HepG2 (cell line): ENCODE measurements at regions not wholly inside any gene's neighbourhood (a gene's known extent, or its start where the extent isn't known, plus 50 kb on each side); places are given as distances from the start of the nearest gene placed in this dataset.

Experiments
- ATAC-seq: fragments of 200-7000 bp; cut with Tn5 transposase; 3 replicates; pipeline ENCODE4 v1.9.1; 2020; ENCODE audit warnings: mild to moderate bottlenecking, moderate library complexity
- BruUV-seq: library from RNA; stranded (reverse); fragments of 400-500 nt; replicated peaks from 2 replicates; lab custom pipeline; 2021; lab: Mats Ljungman, UMichigan
- CTCF ChIA-PET: fragments of 300-600 bp; formaldehyde crosslinking; extraction: SDS; loops from one replicate; lab custom pipeline; 2021; ENCODE audit warnings: low total read pairs, inconsistent platforms, low intra/inter-chr PET ratio; lab: Yijun Ruan, JAX
- POLR2A ChIA-PET: fragments of 350-600 bp; sonication (Branson Sonifier 250); formaldehyde crosslinking; loops from one replicate; lab custom pipeline; 2020; ENCODE audit warnings: antibody characterized with exemption, inconsistent platforms; lab: Yijun Ruan, JAX
- DNase-seq: peaks from one replicate; pipeline ENCODE4 v3.0.0-alpha.2; 2015; ENCODE audit warnings: low spot score
- FAIRE-seq: peaks from 3 replicates; lab custom pipeline; 2011; peaks lifted over from hg19 to GRCh38; lab: Jason Lieb, UNC
- H2AFZ ChIP-seq: one replicate; pipeline ENCODE4 v1.6.1; 2011; ENCODE audit warnings: low read length, inconsistent platforms
- H3K27ac ChIP-seq: fragments of 300-600 bp; 3 replicates; pipeline ENCODE4 v1.8.0; 2011; ENCODE audit warnings: mixed run types, mild to moderate bottlenecking, mixed read lengths, low read length, inconsistent platforms; ENCODE audit not compliant: insufficient read depth; ENCODE audit errors: extremely low read length
- H3K27me3 ChIP-seq, 2 experiments: fragments of 200-600 bp in 1 of 2; 2 replicates in 1 of 2; 3 replicates in 1 of 2; pipeline versions ENCODE4 v1.6.0 to v1.8.0; 2011; ENCODE audit warnings: low read length in 2 of 2, mild to moderate bottlenecking in 2 of 2, moderate library complexity in 2 of 2, inconsistent platforms in 1 of 2; ENCODE audit not compliant: insufficient read depth in 2 of 2, control insufficient read depth in 1 of 2
- H3K36me3 ChIP-seq, 2 experiments: fragments of 200-600 bp in 1 of 2; replicated peaks in 1 of 2; 2 replicates in 1 of 2; 3 replicates in 1 of 2; pipeline versions ENCODE4 v1.5.1 to v1.8.0; 2011; ENCODE audit warnings: low read length in 2 of 2, inconsistent platforms in 1 of 2; ENCODE audit not compliant: insufficient read depth in 2 of 2, control insufficient read depth in 1 of 2
- H3K4me1 ChIP-seq: 2 replicates; pipeline ENCODE4 v1.5.1; 2012; ENCODE audit warnings: low read length, inconsistent platforms; ENCODE audit not compliant: insufficient read depth
- H3K4me2 ChIP-seq: 2 replicates; pipeline ENCODE4 v1.6.0; 2011; ENCODE audit warnings: low read depth, low read length, inconsistent platforms
- H3K4me3 ChIP-seq, 3 experiments: fragments of 200-600 bp in 1 of 3; sonication (generic), shearing (Covaris generic) in 1 of 3; replicated peaks in 1 of 3; 2 replicates each; pipeline ENCODE4 v1.5.1; 2011 to 2016; ENCODE audit warnings: low read length in 3 of 3, inconsistent platforms in 2 of 3, low read depth in 2 of 3, mild to moderate bottlenecking in 2 of 3, control low read depth in 1 of 3, mixed read lengths in 1 of 3; ENCODE audit not compliant: insufficient read depth in 1 of 3
- H3K79me2 ChIP-seq: one replicate; pipeline ENCODE4 v1.6.1; 2011; ENCODE audit warnings: low read length, inconsistent platforms; ENCODE audit not compliant: insufficient read depth
- H3K9ac ChIP-seq: 2 replicates; pipeline ENCODE4 v1.6.0; 2011; ENCODE audit warnings: mild to moderate bottlenecking, low read depth, low read length, inconsistent platforms; ENCODE audit not compliant: insufficient read depth
- H3K9me3 ChIP-seq: 2 replicates; pipeline ENCODE4 v1.5.1; 2012; ENCODE audit warnings: mild to moderate bottlenecking, low read length
- H4K20me1 ChIP-seq: 2 replicates; pipeline ENCODE4 v1.6.0; 2011; ENCODE audit warnings: inconsistent platforms, mild to moderate bottlenecking, low read length, moderate library complexity; ENCODE audit not compliant: insufficient read depth
- ARNT2 ChIP-seq: sonication (generic); formaldehyde crosslinking; IDR thresholded peaks from 2 replicates; pipeline ENCODE4 v1.8.0; 2022; ENCODE audit warnings: mild to moderate bottlenecking, low read depth, missing genetic modification reagents, moderate library complexity
- FOXO1 ChIP-seq: sonication (generic); formaldehyde crosslinking; IDR thresholded peaks from 2 replicates; pipeline ENCODE4 v1.4.0; 2020; ENCODE audit warnings: missing genetic modification reagents
- GFI1 ChIP-seq: sonication (generic); formaldehyde crosslinking; IDR thresholded peaks from 2 replicates; pipeline ENCODE4 v1.5.0; 2020; ENCODE audit warnings: missing genetic modification reagents, mild to moderate bottlenecking, borderline replicate concordance
- HOXA5 ChIP-seq: sonication (generic); formaldehyde crosslinking; IDR thresholded peaks from 2 replicates; pipeline ENCODE4 v1.4.0; 2020; ENCODE audit warnings: missing genetic modification reagents
- NONO ChIP-seq, 2 experiments: fragments of 450-650 bp in 1 of 2; sonication (generic) in 1 of 2; formaldehyde crosslinking in 1 of 2; IDR thresholded peaks in 1 of 2; conservative IDR thresholded peaks in 1 of 2; 2 replicates each; pipeline versions ENCODE4 v1.6.1 to v1.8.0; 2017 to 2022; ENCODE audit warnings: mild to moderate bottlenecking in 1 of 2, missing genetic modification reagents in 1 of 2, moderate library complexity in 1 of 2
- NRL ChIP-seq: sonication (generic); formaldehyde crosslinking; IDR thresholded peaks from 2 replicates; pipeline ENCODE4 v1.5.0; 2020; ENCODE audit warnings: missing genetic modification reagents, mild to moderate bottlenecking, moderate library complexity, borderline replicate concordance
- PHF21A ChIP-seq: sonication (generic); formaldehyde crosslinking; IDR thresholded peaks from 2 replicates; pipeline ENCODE4 v1.5.0; 2020; ENCODE audit warnings: mild to moderate bottlenecking, missing genetic modification reagents
- POLR2AphosphoS2 ChIP-seq: IDR thresholded peaks from 2 replicates; pipeline ENCODE4 v1.6.1; 2011; ENCODE audit warnings: low read depth, low read length, improper control_type of control experiment
- ZNF180 ChIP-seq: sonication (generic); formaldehyde crosslinking; IDR thresholded peaks from 2 replicates; pipeline ENCODE4 v1.4.0; 2020; ENCODE audit warnings: low read depth, missing genetic modification reagents, borderline replicate concordance
- ZNF558 ChIP-seq: sonication (generic); formaldehyde crosslinking; IDR thresholded peaks from 2 replicates; pipeline ENCODE4 v1.9.0; 2022; ENCODE audit warnings: mild to moderate bottlenecking, missing genetic modification reagents, borderline replicate concordance
- ZNF605 ChIP-seq: sonication (generic); formaldehyde crosslinking; IDR thresholded peaks from 2 replicates; pipeline ENCODE4 v1.8.0; 2022; ENCODE audit warnings: mild to moderate bottlenecking, missing genetic modification reagents
- ZNF619 ChIP-seq: sonication (generic); formaldehyde crosslinking; IDR thresholded peaks from 2 replicates; pipeline ENCODE4 v1.4.0; 2020; ENCODE audit warnings: mild to moderate bottlenecking, missing genetic modification reagents
- ZNF703 ChIP-seq: sonication (generic); formaldehyde crosslinking; IDR thresholded peaks from 2 replicates; pipeline ENCODE4 v1.5.1; 2020; ENCODE audit warnings: missing genetic modification reagents, mild to moderate bottlenecking, moderate library complexity, borderline replicate concordance
- ZNF737 ChIP-seq: sonication (generic); formaldehyde crosslinking; IDR thresholded peaks from 2 replicates; pipeline ENCODE4 v1.5.0; 2020; ENCODE audit warnings: missing genetic modification reagents, mild to moderate bottlenecking, borderline replicate concordance
- WGBS: methylation state at CpG from one replicate; pipeline ENCODE4 v1.1.6; 2017; ENCODE audit warnings: low lambda C conversion rate; 5-methylcytosine and 5-hydroxymethylcytosine counted together
- in situ Hi-C: cut with HindIII; loops from 2 replicates; pipeline ENCODE4 v1.10.0; 2017; ENCODE audit warnings: low pct_unique_long_range_greater_than_20kb; ENCODE audit not compliant: extremely low pct_ligation_motif_present
- intact Hi-C: fragments of 100-400 bp; cut with micrococcal nuclease; formaldehyde crosslinking; loops from one replicate; pipeline ENCODE4 v1.10.0; 2022; ENCODE audit not compliant: unreplicated experiment
- TF ChIP-seq, protein P1 (sequence below): sonication (generic); formaldehyde crosslinking; IDR thresholded peaks from 2 replicates; pipeline ENCODE4 v1.4.0; 2020; ENCODE audit warnings: missing genetic modification reagents, borderline replicate concordance
- TF ChIP-seq, protein P2 (sequence below): sonication (generic); formaldehyde crosslinking; IDR thresholded peaks from 2 replicates; pipeline ENCODE4 v1.4.0; 2020; ENCODE audit warnings: missing genetic modification reagents

DNA sequence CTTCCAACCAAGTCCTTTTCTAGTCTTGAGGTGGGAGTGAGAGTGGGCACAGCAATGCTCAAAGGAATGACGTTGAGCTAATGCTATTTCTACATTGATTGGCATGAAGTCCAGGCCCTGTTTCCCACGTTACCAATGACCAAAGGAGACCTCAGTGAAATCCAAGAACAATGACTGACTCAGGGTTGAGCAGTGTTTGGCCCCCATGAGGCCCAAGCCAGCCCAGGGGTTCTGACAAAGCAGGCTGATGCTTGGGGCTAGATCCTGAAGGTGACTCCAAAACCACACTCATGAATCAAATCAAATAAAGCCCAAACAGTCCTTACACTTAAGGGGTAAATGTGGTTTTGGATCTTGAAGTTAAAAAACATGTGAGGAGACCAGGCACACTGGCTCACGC is 278.5 kb upstream of the GJB5 start:
- H3K36me3 ChIP-seq: no peaks in the 10 kb centered on the region
- H3K9me3 ChIP-seq: no peaks in the 10 kb centered on the region
- H3K27me3 ChIP-seq: no peaks in the 10 kb centered on the region
- no peaks in the 10 kb centered on the region for H4K20me1 ChIP-seq
- WGBS: 17% methylated on average over 3 of the region's 3 CpGs
- no peaks in the 10 kb centered on the region for H3K79me2 ChIP-seq
- in situ Hi-C loops (no loop called here), intact Hi-C loops (no loop called here)
- ChIA-PET CTCF (no interaction called here), POLR2A (no interaction called here)
- BruUV-seq: no TSS peak
- FAIRE-seq (no peak), DNase-seq (no peak), ATAC-seq (no peak)
- no peak overlapping the region for H3K9ac ChIP-seq
- H3K4me2 ChIP-seq: no peak overlapping the region
- no peaks in the 10 kb centered on the region for H3K4me1 ChIP-seq
- no peak overlapping the region for H3K4me3 ChIP-seq
- TF ChIP-seq ZNF737 (CRISPR knock-in tag): no peak
- TF ChIP-seq ZNF703: no peak
- no peak for TF ChIP-seq PHF21A (CRISPR knock-in tag)
- TF ChIP-seq ZNF605 (CRISPR knock-in tag): no peak
- no peak for TF ChIP-seq NONO (IDR thresholded peaks at IDR 0.05)
- TF ChIP-seq NONO (CRISPR knock-in tag; conservative IDR thresholded peaks at IDR 0.05): no peak
- no peak for TF ChIP-seq HOXA5 (CRISPR knock-in tag)
- TF ChIP-seq ZNF180 (CRISPR knock-in tag): no peak
- no peak for TF ChIP-seq ZNF619
- H3K27ac ChIP-seq: no peak overlapping the region
- H2AFZ ChIP-seq: no peak overlapping the region

DNA sequence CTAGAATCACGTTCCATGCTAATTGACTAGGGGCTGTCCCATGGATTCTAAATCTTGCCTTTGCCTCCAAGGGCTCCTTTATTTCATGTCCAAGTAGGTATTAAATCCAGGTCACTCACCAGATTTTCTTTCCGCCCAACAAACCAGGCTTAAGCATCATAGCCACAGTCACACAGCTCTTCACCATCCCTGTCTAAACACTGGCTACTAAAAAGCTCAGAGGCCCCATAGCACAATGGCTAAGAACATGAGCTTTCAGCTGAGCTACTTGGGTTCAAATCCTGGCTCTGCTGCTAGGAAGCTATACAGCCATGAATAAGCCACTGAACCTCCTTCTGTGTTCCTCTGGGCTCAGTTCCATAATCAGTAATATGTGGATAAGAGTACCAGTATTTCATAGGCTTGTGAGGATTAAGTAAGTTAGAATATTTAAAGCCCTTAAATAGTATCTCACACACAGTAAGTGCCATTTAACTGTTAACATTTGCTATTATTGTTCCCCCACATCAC is 277.2 kb upstream of the GJB5 start:
- Histone ChIP-seq H3K36me3 (no peaks in the 10 kb centered on the region), H2AFZ (no peak overlapping the region), H3K4me2 (no peak overlapping the region), H3K27ac (no peak overlapping the region), H3K4me3 (no peak overlapping the region), H4K20me1 (no peaks in the 10 kb centered on the region), H3K79me2 (no peaks in the 10 kb centered on the region), H3K4me1 (no peaks in the 10 kb centered on the region), H3K9me3 (no peaks in the 10 kb centered on the region), H3K27me3 (no peaks in the 10 kb centered on the region), H3K9ac (no peak overlapping the region)
- FAIRE-seq: no peak
- intact Hi-C loops: no loop called here
- TF ChIP-seq POLR2AphosphoS2: no peak
- TF ChIP-seq NRL (CRISPR knock-in tag): no peak
- no peak for TF ChIP-seq ARNT2
- TF ChIP-seq, protein P1, sequence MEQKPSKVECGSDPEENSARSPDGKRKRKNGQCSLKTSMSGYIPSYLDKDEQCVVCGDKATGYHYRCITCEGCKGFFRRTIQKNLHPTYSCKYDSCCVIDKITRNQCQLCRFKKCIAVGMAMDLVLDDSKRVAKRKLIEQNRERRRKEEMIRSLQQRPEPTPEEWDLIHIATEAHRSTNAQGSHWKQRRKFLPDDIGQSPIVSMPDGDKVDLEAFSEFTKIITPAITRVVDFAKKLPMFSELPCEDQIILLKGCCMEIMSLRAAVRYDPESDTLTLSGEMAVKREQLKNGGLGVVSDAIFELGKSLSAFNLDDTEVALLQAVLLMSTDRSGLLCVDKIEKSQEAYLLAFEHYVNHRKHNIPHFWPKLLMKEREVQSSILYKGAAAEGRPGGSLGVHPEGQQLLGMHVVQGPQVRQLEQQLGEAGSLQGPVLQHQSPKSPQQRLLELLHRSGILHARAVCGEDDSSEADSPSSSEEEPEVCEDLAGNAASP: no peak
- TF ChIP-seq GFI1 (CRISPR knock-in tag): no peak
- TF ChIP-seq, protein P2, sequence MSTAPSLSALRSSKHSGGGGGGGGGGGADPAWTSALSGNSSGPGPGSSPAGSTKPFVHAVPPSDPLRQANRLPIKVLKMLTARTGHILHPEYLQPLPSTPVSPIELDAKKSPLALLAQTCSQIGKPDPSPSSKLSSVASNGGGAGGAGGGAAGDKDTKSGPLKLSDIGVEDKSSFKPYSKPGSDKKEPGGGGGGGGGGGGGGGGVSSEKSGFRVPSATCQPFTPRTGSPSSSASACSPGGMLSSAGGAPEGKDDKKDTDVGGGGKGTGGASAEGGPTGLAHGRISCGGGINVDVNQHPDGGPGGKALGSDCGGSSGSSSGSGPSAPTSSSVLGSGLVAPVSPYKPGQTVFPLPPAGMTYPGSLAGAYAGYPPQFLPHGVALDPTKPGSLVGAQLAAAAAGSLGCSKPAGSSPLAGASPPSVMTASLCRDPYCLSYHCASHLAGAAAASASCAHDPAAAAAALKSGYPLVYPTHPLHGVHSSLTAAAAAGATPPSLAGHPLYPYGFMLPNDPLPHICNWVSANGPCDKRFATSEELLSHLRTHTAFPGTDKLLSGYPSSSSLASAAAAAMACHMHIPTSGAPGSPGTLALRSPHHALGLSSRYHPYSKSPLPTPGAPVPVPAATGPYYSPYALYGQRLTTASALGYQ (CRISPR knock-in tag): no peak
- no peak for TF ChIP-seq FOXO1
- no peak for TF ChIP-seq ZNF558 (CRISPR knock-in tag)
- ChIA-PET CTCF (no interaction called here), POLR2A (no interaction called here)
- no peak for ATAC-seq
- WGBS: 0% methylated on average over 2 of the region's 2 CpGs
- no TSS peak for BruUV-seq
- DNase-seq: no peak
- in situ Hi-C loops: no loop called here
